ENCODE measurements at regions not wholly inside any gene's neighbourhood (a gene's known extent, or its start where the extent isn't known, plus 50 kb on each side); places are given as distances from the start of the nearest gene placed in this dataset.

DNA sequence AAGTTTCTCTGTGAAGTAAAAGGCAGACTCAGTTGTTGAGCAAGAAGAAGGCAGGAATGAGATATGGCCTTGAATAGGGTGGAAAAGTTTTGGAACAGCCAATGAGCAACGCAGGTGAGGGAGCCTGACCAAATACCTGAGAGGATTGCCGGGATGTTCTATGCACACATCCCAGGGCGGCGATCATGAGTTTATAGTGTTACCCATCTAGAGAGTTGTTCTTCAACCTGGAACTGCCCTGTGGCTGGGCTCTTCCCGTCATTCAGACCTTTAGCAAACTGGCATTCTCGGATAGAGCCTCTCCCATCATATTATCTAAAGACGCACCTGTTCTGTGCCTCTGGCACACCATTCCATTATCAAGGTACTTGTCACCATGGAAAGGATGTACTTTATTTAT is 103.0 kb upstream of the KIF5B start:
- Mint-ChIP-seq H3K4me3 (no peak overlapping the region), H3K9me3 (peaks cover 5% of the 10 kb centered on the region), H3K4me1 (ENCODE audit: low read depth) (no peaks in the 10 kb centered on the region), H3K27me3 (ENCODE audit: low read depth) (no peaks in the 10 kb centered on the region), H3K36me3 (ENCODE audit: insufficient read depth) (no peaks in the 10 kb centered on the region)
- ATAC-seq: no peak
- no peak for DNase-seq

DNA sequence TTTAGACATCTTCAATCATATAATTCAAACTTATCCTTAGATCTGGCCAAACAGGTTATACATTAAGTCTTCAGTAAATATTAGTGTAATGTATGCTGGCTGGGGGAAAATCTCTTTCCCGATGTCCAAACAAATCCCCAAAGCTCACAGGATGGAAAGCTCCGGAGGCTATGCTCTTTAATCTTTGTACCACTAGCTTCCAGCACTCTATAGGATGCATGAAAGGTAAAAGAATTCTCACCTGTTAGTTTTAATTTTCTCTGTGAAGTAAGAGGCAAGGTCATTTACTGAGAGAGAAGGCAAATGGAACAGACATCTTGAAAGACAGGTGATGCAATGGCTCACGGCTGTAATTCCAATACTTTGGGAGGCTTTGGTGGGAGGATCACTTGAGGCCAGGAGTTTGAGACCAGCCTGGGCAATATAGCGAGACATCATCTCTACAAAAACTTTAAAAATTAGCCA is 99.8 kb upstream of the KIF5B start:
- Mint-ChIP-seq H3K4me3 (no peak overlapping the region), H3K36me3 (ENCODE audit: insufficient read depth) (peaks cover 3% of the 10 kb centered on the region), H3K27me3 (ENCODE audit: low read depth) (no peaks in the 10 kb centered on the region), H3K9me3 (peaks cover 16% of the 10 kb centered on the region), H3K4me1 (ENCODE audit: low read depth) (peaks cover 5% of the 10 kb centered on the region)
- ATAC-seq: no peak
- DNase-seq: no peak

DNA sequence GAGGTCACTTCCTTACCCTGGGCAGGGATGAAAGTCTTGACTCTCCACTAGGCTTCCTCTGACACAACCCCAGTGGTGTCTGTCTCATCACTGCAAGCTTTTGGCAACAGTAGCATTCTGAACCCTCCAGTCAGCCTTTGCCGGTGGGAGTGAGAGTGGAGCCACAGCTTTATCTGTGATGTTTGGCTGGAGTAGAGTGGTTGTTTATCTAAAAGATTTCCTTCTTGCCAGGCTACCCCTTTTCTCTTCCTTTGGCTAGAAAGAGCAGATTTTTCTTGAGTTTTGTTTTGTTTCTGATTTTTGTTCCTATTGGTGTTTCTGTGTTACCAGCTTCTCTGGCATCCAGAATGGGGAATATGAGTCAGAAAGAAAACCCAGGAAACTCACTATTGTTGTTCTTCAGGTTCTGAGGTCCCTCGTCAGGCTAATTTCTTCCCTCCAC is 98.9 kb upstream of the KIF5B start:
- Mint-ChIP-seq H3K36me3 (ENCODE audit: insufficient read depth) (peaks cover 3% of the 10 kb centered on the region), H3K9me3 (peaks cover 16% of the 10 kb centered on the region), H3K4me1 (ENCODE audit: low read depth) (peaks cover 15% of the 10 kb centered on the region), H3K4me3 (no peak overlapping the region), H3K27me3 (ENCODE audit: low read depth) (no peaks in the 10 kb centered on the region)
- ATAC-seq: no peak
- DNase-seq: no peak

DNA sequence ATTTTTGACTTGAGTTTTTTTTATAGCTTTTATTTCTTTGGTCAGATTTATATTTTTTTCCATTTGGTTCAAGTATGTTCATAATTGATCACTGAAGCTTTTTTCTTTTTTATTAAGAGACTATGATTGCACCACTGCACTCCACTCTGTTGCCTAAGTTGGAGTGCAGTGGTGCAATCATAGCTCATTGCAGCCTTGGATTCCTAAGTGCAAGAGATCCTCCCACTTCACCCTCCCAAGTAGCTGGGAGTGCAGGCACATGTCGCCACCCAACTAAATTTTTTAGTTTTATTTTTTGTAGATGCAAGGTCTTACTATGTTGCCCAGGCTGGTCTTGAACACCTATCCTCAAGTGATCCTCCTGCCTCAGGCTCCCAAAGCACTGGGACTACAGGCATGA is 97.7 kb upstream of the KIF5B start:
- no peak for DNase-seq
- Mint-ChIP-seq H3K4me3 (no peak overlapping the region), H3K9me3 (peaks cover 16% of the 10 kb centered on the region), H3K4me1 (ENCODE audit: low read depth) (peaks cover 24% of the 10 kb centered on the region), H3K27me3 (ENCODE audit: low read depth) (no peaks in the 10 kb centered on the region), H3K36me3 (ENCODE audit: insufficient read depth) (peaks cover 3% of the 10 kb centered on the region)
- no peak for ATAC-seq

DNA sequence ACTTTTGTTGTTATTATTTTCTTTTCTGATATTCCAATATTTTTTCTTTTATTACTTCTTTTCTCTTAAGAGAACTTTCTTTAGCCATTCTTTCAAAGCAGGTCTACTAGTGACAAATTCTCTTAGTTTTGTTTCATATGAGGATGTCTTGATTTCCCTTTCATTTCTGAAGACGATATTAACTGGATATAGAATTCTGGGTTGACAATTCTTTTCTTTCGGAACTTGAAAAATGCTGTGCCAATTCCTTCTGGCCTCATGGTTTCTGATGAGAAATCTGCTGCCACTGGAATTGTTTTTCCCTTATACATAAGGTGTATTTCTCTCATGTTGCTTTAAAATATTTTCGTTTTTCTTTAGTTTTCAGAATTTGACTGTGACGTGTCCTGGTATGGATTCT is 97.0 kb upstream of the KIF5B start:
- no peaks in the 10 kb centered on the region for H3K27me3 Mint-ChIP-seq (ENCODE audit: low read depth)
- H3K9me3 Mint-ChIP-seq: peaks cover 16% of the 10 kb centered on the region
- ATAC-seq: no peak
- H3K4me3 Mint-ChIP-seq: no peak overlapping the region
- H3K36me3 Mint-ChIP-seq (ENCODE audit: insufficient read depth): peaks cover 3% of the 10 kb centered on the region
- no peak for DNase-seq
- H3K4me1 Mint-ChIP-seq (ENCODE audit: low read depth): peaks cover 24% of the 10 kb centered on the region

DNA sequence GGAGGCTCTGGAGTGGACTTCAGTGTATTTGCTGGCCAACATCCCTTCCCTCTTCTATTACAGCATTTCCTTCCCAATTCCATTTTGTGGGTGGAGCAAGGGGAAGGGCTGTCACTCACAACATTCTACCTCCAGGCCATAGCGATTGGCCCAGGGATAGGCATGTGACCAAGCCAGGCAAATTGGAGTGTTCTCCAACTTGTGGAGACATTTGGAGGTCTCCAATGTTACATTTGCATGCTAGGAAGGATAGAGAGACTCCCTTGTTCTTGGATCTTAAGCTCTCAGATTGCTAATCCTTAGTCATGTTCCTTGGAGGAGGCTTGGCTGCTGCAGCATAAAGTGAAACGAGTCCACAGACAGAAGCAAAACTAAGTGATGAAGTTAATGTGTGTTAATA is 95.6 kb upstream of the KIF5B start:
- DNase-seq: no peak
- H3K36me3 Mint-ChIP-seq (ENCODE audit: insufficient read depth): peaks cover 3% of the 10 kb centered on the region
- H3K4me3 Mint-ChIP-seq: no peak overlapping the region
- H3K4me1 Mint-ChIP-seq (ENCODE audit: low read depth): peaks cover 24% of the 10 kb centered on the region
- peaks cover 16% of the 10 kb centered on the region for H3K9me3 Mint-ChIP-seq
- H3K27me3 Mint-ChIP-seq (ENCODE audit: low read depth): no peaks in the 10 kb centered on the region
- ATAC-seq: no peak

DNA sequence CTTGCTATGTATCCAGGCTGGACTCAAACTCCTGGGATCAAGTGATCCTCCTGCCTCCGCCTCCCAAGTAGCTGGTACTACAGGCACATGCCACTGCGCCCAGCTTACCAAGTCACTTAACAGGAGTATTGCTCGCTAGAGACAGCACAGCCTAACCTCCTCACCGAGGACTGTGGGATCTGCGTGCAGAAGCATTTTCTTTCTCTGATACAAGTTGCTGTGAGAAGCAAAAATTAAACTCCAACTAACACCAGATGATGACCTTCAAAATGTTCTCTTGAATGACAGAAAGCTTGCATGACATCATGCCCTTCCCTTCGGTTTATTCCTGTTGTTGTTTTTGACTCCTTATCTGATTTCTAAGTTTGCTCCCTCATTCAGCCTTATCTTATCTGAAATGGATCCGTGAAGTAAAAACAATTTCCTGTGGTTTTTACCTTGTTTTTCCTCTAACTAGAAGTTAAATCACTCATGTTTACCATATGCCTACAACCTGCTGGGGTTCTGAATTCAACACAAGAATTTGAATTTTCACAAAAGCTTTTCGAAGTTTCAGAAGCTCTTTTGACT is 94.4 kb upstream of the KIF5B start:
- ATAC-seq (peak in 1 of 2 donors; percentile 44), DNase-seq (no peak)
- no peak overlapping the region for H3K4me3 Mint-ChIP-seq
- H3K9me3 Mint-ChIP-seq: peaks cover 16% of the 10 kb centered on the region
- peaks cover 24% of the 10 kb centered on the region for H3K4me1 Mint-ChIP-seq (ENCODE audit: low read depth)
- H3K36me3 Mint-ChIP-seq (ENCODE audit: insufficient read depth): peaks cover 3% of the 10 kb centered on the region
- H3K27me3 Mint-ChIP-seq (ENCODE audit: low read depth): no peaks in the 10 kb centered on the region

DNA sequence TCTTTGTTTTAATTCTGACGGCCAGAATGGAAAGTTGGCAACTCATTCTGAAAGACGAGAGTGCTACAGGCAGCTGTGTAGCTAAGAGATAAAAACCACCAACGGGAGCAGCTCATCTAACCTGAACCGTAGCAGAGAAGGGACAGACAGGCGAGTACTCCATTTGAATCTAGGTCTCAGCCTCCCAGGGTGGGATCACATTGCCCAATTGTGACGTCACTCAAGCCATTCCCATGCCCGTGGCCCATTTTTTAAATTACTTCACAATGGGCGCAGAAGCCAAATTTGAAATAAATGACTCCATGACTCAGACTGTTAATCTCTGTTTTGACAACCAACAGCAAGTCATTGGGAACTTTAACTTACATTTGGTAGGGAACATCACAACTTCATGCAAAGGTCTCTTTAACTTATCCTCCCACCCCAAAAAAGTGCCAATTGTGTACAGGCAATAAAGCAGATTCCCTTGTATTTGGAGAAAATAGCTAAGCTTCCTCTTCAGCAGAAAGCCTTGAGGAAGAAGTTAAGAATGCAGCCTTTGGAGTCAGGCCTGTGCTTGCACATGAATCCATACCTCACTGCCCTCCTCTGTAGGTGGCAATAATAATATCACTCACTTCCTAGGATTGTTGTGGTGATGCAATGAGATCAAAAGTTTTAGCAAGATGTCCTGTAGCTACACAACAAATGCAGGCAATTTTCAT is 93.2 kb upstream of the KIF5B start:
- peaks cover 24% of the 10 kb centered on the region for H3K4me1 Mint-ChIP-seq (ENCODE audit: low read depth)
- ATAC-seq: peak; percentile 56 to 65
- H3K27me3 Mint-ChIP-seq (ENCODE audit: low read depth): no peaks in the 10 kb centered on the region
- no peak for DNase-seq
- no peak overlapping the region for H3K4me3 Mint-ChIP-seq
- peaks cover 3% of the 10 kb centered on the region for H3K36me3 Mint-ChIP-seq (ENCODE audit: insufficient read depth)
- peaks cover 11% of the 10 kb centered on the region for H3K9me3 Mint-ChIP-seq

DNA sequence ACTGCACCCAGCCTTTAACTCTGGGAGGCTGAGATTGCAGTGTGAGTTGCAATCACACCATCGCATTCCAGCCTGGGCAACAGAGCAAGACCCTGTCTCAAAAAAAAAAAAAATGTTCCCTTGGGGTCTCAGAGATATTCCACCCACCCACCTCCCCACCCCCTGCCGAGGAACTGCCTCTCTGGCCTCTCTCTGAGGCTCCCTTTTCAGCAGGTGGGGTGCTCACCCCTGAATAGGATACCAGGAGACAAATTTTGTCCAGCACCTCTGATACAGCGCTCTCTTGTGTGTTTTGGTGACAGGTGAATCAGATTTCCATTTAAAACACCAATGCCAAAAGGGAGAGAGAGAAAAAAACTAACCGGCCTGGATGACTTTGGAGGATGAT is 92.6 kb upstream of the KIF5B start:
- H3K27me3 Mint-ChIP-seq (ENCODE audit: low read depth): no peaks in the 10 kb centered on the region
- peaks cover 11% of the 10 kb centered on the region for H3K9me3 Mint-ChIP-seq
- ATAC-seq: no peak
- H3K4me3 Mint-ChIP-seq: no peak overlapping the region
- no peak for DNase-seq
- peaks cover 24% of the 10 kb centered on the region for H3K4me1 Mint-ChIP-seq (ENCODE audit: low read depth)
- peaks cover 3% of the 10 kb centered on the region for H3K36me3 Mint-ChIP-seq (ENCODE audit: insufficient read depth)

DNA sequence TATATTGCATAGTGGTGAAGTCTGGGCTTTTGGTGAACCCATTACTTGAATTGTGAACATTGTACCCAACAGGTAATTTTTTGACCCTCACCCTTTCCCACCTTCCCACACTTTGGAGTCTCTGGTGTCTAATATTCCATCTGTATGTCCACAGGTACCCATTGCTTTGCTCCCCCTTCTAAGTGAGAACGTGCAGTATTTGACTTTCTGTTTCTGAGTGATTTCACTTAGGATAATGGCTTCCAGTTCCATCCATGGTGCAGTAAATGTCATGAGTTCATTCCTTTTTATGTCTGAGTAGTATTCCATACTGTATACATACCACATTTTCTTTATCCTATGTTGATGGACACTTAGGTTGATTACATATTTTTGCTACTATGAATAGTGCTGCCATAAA is 91.5 kb upstream of the KIF5B start:
- peaks cover 3% of the 10 kb centered on the region for H3K36me3 Mint-ChIP-seq (ENCODE audit: insufficient read depth)
- no peak for DNase-seq
- no peak overlapping the region for H3K4me3 Mint-ChIP-seq
- ATAC-seq: no peak
- no peaks in the 10 kb centered on the region for H3K27me3 Mint-ChIP-seq (ENCODE audit: low read depth)
- H3K9me3 Mint-ChIP-seq: peaks cover 3% of the 10 kb centered on the region
- peaks cover 24% of the 10 kb centered on the region for H3K4me1 Mint-ChIP-seq (ENCODE audit: low read depth)

DNA sequence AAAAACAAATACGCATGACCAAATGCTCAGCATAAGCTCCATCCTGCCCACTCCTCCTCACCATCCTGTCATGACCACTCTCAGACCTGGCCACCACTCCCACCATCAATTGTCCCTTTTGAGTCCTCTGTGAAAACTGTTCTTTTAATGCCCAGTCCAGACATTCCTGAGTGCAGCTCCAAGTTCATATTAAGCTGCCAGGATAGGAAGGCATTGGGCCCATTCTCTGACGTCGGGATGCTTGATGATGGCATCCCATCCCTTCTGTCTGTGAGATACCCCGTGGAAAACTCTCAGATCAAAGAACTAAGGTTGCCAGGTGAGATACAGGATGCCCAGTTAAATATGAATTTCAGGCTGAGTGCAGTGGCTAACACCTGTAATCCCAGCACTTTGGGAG is 89.9 kb upstream of the KIF5B start:
- no peaks in the 10 kb centered on the region for H3K9me3 Mint-ChIP-seq
- ATAC-seq (no peak), DNase-seq (no peak)
- H3K4me1 Mint-ChIP-seq (ENCODE audit: low read depth): peaks cover 20% of the 10 kb centered on the region
- H3K4me3 Mint-ChIP-seq: no peak overlapping the region
- no peaks in the 10 kb centered on the region for H3K27me3 Mint-ChIP-seq (ENCODE audit: low read depth)
- H3K36me3 Mint-ChIP-seq (ENCODE audit: insufficient read depth): no peaks in the 10 kb centered on the region

DNA sequence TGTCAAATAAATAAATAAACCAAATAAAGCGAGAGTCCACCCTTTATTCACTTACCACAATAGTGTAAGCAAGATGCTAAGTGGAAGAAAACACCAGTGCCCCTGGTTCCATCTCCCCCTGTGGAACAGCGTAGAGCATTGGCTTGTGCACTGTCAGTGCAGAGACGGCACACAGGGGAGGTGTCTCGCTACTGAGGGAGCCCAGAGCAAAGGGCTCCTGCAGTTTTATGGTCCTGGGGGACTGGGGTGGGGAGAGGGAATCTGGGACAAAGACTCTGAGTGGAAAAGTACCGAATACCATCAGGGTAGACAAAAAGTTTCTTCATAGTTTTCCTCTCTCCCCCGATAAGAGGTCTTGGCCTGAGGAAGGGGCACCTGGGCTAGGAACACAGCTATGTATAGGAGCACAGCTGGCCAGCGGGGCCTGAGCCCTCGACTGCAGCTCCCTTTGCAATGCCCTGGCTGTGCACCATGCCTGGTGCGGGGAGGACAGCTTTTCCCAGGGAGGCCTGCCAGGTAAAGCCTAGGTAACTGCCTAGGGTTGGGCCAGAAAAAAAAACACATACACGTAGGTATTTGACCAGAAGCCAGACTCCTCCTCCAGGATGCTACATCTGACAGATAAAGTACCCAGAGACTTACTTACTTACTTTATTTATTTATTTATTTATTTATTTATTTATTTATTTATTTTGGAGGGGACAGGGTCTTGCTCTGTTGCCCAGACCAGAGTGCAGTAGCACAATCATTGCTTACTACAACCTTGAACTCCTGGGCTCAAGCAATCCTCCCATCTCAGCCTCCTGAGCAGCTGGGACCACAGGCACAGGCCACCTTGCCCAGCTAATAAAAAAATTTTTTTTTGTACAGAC is 88.8 kb upstream of the KIF5B start:
- no peak overlapping the region for H3K4me3 Mint-ChIP-seq
- no peaks in the 10 kb centered on the region for H3K27me3 Mint-ChIP-seq (ENCODE audit: low read depth)
- ATAC-seq: no peak
- H3K36me3 Mint-ChIP-seq (ENCODE audit: insufficient read depth): no peaks in the 10 kb centered on the region
- DNase-seq: no peak
- H3K9me3 Mint-ChIP-seq: no peaks in the 10 kb centered on the region
- peaks cover 9% of the 10 kb centered on the region for H3K4me1 Mint-ChIP-seq (ENCODE audit: low read depth)

DNA sequence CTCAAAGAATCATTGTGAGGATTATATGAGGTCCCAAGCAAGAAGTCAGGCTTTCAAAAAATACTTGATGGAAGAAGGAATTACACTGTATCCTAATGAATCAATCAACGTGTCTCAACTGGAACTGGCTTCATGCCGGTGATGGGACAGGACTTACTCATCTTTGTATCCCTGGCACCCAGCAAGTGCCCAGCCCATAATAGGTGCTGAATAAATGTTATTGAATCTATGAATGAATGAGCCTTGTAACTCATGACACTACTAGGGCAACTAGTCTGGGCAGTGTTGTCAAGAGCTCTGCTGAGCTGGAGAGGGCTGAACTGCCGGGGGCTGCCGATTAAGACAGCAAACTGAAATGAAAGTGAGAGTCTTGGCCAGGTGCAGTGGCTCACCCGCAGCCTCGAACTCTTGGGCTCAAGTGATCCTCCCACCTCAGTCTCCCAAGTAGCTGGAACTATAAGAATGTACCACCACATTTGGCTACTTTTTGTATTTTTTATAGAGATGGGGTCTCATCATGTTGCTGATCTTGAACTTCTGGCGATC is 87.2 kb upstream of the KIF5B start:
- no peak for ATAC-seq
- no peak for DNase-seq
- Mint-ChIP-seq H3K4me1 (ENCODE audit: low read depth) (no peaks in the 10 kb centered on the region), H3K36me3 (ENCODE audit: insufficient read depth) (no peaks in the 10 kb centered on the region), H3K9me3 (no peaks in the 10 kb centered on the region), H3K4me3 (no peak overlapping the region), H3K27me3 (ENCODE audit: low read depth) (no peaks in the 10 kb centered on the region)

DNA sequence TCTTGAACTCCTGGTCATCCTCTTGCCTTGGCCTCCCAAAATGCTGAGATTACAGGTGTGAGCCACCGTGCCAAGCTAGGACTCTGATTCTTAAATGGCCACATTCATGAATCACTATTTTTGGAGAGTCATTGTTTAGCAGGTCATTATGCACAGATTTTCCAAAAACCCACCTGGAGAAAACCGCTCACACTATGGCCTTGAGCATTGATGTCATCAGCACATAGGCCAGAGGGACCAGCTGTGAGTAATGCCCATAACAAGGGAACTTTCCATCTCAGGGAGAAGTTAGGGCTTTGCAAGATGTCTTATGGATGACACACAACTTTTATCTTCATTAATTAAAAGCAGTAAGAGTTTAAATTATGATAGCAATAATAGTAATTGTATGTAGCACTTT is 86.4 kb upstream of the KIF5B start:
- ATAC-seq (no peak), DNase-seq (no peak)
- H3K4me3 Mint-ChIP-seq: no peak overlapping the region
- no peaks in the 10 kb centered on the region for H3K36me3 Mint-ChIP-seq (ENCODE audit: insufficient read depth)
- no peaks in the 10 kb centered on the region for H3K27me3 Mint-ChIP-seq (ENCODE audit: low read depth)
- H3K9me3 Mint-ChIP-seq: no peaks in the 10 kb centered on the region
- H3K4me1 Mint-ChIP-seq (ENCODE audit: low read depth): no peaks in the 10 kb centered on the region
